Activated T-helper 9 cell treated with anti-CD3 and anti-CD28 coated beads, Interleukin-2, amount 50 U/mL, for 16 hours (primary cell): ENCODE measurements at regions not wholly inside any gene's neighbourhood (a gene's known extent, or its start where the extent isn't known, plus 50 kb on each side); places are given as distances from the start of the nearest gene placed in this dataset.
"Not testable (repeated sequence)": the region's sequence is repeated elsewhere in the genome, so short reads cannot be mapped to it uniquely, and the experiment has no call there.

Experiments used
- DNase-seq: peaks from one replicate; pipeline ENCODE4 v3.0.0-alpha.2; 2020; ENCODE audit warnings: low read depth

DNA sequence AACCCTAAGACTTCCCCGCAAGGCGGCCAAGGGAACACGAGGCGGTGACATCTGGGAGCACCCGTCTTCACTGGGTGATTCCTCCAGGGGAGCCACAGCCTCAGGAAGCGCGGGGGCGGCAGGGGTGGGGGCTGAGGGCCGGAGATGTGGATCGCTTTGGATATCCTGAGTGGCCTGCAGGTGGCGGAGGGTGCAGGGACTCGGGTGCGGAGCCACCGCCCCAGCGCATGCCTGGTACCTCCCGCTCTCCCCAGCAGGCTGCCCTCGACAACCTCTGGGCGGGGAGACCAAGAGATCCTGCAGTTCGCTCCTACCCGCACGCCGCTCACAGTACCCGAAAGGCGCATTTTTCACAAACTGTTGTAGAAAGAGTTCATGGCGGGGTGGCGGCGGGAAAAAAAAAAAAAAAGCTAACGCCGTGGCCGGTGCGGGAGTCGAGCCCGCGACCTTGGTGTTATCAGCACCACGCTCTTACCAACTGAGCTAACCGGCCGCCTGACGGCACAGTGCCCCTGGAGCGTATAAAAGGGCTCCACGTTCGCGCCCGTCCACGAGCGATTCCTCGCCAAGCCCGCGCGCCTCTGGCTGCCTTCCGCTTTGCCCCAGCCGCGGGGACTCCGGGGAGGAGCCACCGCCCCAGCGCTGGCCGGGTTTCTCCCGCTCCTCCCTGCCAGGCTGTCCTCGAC lies 124.7 kb upstream of the PRKX start:
- not testable (repeated sequence) for DNase-seq

DNA sequence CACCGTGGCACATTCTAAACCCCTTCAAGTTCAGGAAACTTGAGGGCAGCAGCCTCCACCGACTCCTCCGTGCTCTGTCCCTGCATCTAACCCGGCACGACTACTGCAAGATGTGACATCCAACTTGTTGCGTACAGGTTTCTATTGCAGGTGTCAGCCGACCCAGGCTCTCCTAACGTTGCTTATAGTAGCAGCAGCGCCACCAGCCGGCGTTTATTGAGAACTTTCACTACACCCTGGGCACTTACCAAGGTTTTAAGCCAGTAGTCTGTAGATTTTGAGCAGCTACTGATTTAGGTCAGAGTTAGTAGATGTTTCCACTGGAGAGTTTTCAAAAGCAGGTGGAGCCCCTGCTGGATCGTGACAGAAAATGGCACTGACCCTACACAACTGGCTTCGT lies 123.8 kb upstream of the PRKX start:
- DNase-seq = not testable (repeated sequence)

DNA sequence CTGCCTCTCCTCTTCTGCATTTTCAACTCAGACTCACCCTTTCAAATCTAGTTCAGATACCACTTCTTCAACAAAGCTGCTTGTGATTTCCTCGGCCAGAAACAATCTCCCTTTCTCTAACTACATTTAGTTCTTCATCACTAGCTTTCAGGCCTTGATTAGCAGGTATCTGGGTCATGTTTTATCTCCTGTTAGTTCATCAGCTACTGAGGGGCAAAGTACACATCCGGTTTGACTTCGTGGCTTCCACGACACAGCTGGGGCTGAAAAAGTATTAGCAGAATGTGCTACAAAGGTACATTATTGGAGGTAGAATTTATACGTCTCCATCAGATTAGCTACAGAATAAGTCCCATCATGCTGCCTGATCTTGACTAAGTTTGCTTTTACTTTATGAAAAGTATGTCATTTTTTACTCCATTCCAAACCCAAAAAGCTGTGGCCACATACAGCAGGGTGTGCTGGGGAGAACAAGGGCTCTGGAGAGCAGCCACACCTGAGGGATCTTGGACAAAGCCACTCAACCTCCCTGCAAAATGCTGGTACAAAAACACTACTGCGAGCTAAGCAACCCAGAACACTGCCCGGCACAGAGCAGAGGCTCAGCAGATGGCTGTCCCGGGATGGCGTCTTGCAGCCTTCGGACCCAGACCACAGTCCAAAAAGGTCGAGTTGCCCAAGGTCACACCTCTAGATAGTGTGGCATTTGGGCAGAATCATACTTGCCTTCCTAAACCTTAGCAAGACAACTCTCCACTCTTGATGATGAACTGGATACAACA lies 120.5 kb upstream of the PRKX start:
- DNase-seq = not testable (repeated sequence)

DNA sequence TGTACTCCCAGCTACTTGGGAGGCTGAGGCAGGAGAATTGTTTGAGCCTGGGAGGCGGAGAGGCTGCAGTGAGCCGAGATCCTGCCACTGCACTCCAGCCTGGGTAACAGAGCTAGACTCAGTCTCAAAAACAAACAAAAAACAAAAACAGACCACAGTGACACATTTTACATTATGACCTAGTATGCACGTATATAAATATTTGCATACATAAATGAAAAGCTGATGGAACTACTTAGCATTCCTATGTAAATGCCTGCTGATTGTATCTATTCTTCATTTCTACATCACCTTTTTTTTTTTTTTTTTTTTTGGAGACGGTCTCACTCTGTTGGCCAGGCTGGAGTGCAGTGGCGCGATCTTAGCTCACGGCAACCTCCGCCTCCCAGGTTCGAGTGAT lies 116.6 kb upstream of the PRKX start:
- not testable (repeated sequence) for DNase-seq

DNA sequence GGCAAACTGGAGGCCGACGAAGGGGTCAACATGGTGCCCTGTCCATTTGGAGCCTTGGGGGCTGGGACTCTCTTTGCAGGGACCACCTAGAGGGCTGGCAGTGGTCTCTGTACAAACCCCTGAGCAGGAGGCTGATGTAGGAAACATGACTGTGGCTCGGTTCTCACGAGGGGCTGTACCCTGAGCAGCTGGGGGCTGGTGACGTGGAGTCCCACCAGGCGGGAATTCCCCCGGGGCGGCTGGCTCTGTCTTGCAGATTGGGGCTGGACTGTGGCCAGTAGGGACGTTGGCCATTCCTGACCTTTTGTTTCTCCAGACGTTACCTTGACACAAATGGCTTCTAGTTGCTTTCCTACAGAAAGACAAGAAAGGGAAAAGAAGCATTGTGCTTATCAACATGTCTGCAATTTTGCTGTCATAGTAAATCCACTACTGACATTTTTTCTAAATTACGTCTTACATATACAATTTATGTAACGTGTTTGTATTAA lies 115.6 kb upstream of the PRKX start:
- DNase-seq = not testable (repeated sequence)

DNA sequence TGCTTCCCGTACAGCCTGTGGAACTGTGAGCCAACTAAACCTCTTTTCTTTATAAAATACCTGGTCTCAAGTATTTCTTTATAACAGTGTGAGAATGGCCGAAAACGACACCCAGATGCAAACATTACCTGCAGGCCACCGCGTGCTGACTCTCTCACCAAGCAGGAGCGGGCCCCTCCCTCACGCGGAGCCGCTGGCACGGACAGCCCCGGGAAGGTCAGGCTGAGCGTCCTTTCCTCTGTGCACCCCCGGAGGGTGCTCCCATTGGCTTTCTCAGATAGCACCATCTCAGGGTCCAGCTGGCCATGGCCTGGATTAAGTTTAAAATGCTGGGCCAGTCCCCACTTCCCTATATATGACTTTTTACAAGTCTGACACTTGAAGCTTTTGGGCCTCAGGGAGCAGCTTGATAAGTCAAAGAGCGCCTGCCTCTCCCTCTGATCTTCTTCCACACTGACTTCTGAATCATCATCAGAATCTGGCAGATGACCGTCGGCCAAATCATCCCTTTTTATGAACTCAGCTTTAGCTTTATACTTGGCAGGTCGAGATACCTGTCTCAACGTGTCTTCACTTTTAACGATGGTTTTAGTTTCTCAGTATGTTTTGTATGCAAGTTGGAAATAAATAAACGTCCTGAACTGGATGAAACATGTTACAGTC lies 115.1 kb upstream of the PRKX start:
- not testable (repeated sequence) for DNase-seq

DNA sequence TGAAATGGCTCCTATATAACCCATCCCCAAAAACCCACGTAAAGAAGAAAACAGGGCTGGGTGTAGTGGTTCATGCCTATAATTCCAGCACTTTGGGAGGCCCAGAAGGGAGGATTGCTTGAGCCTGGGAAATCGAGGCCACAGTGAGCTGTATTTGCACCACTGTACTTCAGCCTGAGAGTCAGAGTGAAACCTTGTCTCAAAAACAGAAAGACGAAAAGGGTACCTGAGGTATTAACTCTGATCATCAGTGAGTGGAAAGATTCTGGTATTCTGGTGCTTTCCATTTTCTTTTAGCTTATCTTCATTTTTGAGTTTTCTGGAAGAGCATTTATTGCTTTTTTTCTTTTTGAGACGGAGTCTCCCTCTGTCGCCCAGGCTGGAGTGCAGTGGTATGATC lies 110.6 kb upstream of the PRKX start:
- not testable (repeated sequence) for DNase-seq

DNA sequence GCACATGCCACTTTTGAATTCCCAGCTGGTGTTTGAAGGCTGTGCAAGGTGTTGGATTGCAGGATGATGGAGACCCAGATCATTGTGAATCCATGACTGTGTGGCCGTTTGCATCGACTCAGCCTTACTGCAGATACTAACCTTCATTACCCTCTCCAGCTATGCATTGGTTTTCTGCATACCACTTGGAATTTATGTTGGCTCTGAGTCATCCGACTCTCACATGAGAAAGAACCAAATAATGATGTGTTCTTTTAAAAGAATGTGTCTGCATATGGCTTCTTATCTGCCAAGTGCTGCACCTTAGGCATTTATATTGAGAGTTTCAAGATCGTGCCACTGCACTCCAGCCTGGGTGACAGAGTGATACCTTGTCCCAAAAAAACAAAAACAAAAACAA lies 106.7 kb upstream of the PRKX start:
- no peak for DNase-seq

DNA sequence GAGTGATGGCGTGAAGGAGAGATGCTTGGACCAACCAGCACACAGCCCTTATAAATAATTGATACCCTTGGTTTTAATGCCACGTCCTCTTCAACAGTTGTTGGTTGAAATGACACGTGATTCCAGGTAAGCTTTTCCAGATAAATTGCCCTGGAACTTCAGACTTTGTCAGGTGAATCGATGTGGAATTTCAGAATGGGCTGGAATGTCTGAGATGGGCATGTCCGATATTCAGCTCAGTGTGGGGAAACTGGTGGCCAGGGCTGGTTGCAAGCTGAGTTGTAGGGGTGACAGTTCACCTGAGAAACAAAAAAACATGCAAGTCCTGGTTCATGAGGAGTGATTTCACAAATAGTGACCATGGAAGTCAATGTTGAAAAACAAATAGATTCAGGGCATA lies 104.0 kb upstream of the PRKX start:
- not testable (repeated sequence) for DNase-seq

DNA sequence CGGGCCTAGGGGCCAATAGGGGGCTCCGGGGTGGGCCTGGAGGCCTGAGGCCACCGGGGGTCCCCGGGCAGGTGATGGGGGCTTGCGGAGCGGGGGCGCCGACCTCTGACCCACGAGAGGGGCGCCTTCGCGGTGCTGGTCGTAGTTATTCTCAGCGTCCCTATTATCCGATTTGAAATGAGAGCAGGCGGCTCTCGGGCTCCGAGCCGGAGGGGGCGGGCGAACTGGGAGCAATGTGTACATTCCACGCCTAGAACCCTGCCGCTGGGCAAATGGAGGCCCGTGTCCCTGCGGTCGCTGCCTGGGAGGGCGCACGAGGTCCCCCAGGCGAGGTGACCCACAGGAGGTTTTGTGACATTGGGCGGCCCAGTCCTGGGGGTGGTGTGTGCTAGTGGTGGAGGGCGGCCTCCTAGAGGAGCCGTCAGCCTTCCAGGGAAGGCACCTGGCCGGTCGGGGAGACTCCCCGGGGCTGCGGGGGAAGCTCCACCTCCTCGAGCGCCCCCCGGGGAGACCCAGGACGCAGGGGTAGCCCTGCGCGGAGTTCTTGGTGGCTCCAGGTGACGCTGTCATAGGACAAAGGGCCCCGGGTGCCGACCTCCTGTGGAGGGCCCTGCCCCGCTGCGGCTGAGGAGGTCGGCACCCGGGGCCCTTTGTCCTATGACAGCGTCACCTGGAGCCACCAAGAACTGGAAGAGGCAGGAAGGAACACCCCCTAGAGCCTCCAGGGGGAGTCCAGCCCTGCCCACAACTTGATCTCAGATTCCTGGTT lies 102.6 kb upstream of the PRKX start:
- peak; percentile 23 for DNase-seq

DNA sequence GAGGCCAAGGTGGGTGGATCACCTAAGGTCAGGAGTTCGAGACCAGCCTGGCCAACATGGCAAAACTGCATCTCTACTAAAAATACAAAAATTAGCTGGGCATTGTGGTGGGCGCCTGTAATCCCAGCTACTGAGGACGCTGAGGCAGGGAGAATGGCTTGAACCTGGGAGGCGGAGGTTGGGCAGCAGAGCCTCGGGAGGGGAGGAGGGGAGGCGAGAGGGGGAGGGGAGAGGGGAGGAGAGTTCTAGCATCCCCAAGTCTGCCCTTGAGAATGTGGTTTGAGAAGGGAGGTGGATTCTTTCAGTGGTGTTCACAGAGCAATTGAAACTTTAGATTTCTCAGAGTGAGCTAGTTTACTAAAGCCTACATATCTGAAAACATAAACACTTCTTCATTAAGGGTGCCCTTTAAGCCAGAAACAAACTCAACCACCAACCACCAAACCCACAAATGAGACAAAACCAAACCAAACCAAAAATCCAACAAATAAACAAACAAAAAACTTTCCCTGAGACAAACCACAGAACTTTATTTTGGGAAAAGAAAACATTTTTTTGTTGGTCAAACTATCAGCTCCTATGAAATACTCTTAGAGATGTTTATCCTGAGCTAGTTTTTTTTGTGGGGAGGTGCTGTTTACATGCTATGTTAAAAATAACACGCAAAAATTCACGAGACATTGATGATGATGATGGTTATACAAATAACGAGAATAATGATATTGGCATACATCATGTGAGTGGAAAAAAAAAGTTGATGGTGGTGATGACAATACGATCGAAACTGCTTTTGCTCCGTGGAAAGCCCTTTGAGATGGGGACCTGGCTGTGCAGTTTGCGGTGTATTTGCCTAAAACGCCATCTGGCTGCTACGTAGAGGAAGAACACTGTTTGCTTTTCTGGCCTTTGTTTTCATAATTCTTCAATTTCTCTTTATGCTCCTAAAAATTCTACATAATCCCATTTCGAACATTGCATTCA lies 98.2 kb upstream of the PRKX start:
- DNase-seq = peak; percentile 23

DNA sequence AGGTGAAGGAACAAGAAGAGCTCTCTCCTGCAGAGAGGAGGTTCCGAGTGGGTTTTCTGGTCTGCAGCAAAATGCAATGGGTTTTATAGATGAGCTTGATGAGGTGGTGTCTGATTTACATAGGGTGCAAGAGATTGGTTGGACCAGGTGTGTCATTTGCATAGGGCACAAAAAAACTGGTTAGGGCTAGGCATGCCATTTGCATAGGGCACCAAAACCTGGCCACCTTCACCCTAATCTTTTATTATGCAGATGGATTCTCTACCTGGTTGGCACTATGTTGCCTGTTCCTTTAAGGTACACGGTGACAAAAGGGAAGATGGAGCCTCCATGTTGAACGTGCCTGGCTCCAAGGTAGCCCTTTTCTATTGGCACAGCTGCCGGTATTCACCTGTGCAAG lies 94.5 kb upstream of the PRKX start:
- no peak for DNase-seq

DNA sequence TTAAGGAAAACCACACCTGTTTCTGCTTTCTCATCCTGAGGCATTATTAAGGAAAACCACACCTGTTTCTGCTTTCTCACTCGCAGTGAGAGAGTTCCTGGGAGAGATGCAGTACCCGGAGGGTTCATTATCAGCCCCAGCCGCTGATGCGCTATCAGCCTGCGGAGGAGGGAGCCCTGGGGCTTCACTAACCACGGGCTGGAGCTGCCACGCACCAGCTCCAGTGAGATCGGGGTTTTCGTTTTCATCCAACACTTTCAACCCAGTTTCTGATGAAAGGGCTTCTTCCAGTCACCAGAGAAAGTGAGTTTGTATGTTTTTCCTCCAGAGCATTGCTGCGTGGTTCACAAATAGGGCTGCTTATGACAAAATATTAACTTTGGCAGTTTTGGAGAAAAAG lies 93.2 kb upstream of the PRKX start:
- no peak for DNase-seq

DNA sequence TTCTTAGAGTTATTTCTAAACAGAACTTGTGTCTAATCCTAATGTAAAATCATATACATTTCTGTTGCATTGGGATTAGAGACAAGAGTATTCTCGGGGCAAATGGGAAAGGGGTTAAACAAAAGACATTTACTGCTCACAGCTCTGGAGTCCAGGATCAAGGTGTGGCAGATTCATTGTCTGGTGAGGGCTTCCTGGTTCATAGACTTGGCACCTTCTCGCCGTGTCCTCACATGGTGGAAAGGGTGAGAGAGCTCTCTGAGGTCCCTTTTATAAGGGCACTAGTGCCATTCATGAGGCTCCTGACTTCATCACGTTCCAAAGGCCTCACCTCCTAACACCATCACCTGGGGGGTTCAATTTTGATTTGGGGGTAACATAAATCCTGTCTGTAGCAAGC lies 90.3 kb upstream of the PRKX start:
- no peak for DNase-seq

DNA sequence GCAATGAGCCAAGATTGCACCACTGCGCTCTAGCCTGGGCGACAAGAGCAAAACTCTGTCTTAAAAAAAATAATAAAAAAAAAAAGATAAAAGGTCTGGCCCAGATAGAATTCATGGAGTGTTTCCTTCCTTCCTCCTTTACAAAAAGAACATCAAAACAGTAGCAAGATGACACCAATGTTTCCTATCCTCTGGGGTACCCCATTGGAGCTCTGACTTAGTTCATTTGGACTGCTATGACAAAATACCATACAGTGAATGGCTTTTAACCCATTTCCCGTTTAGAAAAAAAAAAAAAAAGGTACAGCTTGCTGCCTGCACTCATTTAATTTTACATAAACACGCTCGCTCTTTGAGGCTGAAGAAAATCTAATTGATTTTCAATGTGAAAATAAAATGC lies 89.9 kb upstream of the PRKX start:
- no peak for DNase-seq

DNA sequence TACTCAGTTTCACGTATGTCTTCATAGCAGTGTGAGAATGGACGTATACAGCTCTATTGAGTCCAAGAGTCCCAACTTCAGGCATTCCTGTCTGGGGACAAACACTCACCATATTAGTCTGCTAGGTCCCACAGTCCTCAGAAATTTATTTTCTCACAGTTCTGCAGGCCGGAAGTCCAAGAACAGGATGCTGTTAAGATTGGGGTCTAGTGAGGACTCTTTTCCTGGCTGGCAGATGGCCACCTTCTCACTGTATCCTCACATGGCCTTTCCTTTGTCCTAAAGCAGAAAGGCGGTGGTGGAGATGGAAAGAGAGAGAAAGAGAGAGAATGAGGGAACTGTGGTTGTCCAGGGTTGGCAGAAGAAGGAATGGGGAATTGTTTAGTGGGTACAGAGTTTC lies 82.0 kb upstream of the PRKX start:
- not testable (repeated sequence) for DNase-seq

DNA sequence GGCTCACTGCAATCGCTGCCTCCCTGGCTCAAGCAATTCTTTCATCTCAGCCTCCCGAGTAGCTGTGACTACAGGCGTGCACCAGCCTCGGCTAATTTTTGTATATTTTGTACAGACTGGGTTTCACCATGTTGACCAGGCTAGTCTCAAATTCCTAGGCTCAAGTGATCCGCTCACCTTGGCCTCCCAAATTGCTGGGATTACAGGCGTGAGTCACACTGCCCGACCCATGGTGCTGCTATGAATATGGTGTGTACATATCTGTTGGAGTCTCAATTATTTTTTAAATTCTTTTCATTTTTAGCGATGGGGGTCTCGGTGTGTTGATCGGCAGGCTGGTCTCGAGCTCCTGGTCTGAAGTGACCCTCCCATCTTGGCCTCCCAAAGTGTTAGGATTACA lies 78.0 kb upstream of the PRKX start:
- no peak for DNase-seq

DNA sequence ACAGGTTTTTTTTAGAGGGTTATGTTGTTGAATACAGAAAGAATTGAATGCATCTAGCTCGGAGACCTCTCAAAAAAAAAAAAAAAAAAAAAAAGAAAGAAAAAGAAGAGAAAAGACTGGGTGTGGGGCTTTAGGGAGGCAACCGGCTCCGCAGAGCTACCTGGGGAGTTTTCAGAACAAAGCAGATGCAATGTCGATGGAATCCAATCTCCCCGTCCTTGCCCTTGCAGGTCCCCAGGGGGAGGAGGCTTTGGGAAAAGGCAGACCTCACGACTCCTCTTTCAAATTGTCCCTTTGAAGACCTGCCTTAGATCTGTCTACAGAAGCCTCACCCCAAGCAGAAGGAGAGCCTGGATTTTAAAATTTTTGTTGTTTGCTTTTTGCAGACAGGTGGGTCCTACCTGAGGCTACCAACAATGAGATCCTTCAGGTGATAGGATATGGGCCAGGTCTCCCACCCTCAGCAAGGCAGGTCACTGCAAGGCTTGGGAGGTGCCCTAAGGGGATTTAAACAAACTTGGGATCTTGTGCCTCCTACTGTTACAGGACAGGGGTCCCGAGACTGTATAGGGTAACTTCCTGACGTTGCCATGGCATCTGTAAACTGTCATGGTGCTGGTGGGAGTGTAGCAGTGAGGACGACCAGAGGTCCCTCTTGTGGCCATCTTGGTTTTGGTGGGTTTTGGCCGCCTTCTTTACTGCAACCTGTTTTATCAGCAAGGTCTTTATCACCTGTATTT lies 75.2 kb upstream of the PRKX start:
- no peak for DNase-seq

DNA sequence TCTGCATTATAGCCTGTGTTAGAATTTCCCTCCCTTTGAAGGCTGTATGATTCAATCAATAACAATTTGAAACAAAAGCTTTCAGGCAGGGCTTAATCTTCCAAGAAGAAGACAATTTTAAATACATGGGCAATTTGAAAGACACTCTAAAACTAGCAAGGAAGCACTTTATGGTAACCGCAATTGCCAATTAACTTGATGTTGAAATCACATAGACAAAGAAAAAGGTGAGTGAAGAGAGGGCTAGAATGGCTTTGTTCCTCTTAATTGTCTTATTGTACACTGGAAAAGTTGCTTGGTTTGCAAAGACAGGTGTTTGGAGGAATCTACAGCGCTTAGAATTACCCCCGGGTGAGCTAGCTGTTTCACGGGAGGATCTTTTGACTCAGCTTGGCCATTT lies 74.4 kb upstream of the PRKX start:
- DNase-seq = no peak

DNA sequence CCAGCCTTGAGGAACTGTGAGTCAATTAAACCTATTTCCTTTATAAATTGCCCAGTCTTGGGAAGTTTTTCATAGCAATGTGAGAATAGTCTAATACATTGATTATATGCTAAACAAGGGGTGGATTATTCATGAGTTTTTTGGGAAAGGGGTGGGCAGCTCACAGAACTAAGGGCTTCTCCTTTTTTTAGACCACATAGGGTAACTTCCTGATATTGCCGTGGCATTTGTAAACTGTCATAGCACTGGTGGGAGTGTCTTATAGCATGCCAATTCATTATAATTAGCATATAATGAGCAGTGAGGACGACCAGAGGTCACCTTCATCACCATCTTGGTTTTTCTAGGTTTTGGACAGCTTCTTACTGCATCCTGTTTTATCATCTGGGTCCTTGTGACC lies 72.4 kb upstream of the PRKX start:
- DNase-seq = not testable (repeated sequence)
